Chondrocyte (in vitro differentiated cells): ENCODE measurements at regions not wholly inside any gene's neighbourhood (a gene's known extent, or its start where the extent isn't known, plus 50 kb on each side); places are given as distances from the start of the nearest gene placed in this dataset.

Source experiments
- DNase-seq: peaks from one replicate; pipeline ENCODE4 v3.0.0; 2021; ENCODE audit warnings: mixed read lengths, low spot score
- H3K27ac Mint-ChIP-seq: one replicate; pipeline ENCODE4 v1.8.0; 2021; ENCODE audit warnings: mild to moderate bottlenecking, moderate library complexity, mixed read lengths; ENCODE audit not compliant: unreplicated experiment
- H3K27me3 Mint-ChIP-seq: 2 replicates; pipeline ENCODE4 v1.8.0; 2021; ENCODE audit warnings: low read depth, mixed read lengths
- H3K36me3 Mint-ChIP-seq: 2 replicates; pipeline ENCODE4 v1.8.0; 2021; ENCODE audit warnings: low read depth, mixed read lengths
- H3K4me1 Mint-ChIP-seq: 2 replicates; pipeline ENCODE4 v1.8.0; 2021; ENCODE audit warnings: low read depth, mild to moderate bottlenecking, mixed read lengths
- H3K4me3 Mint-ChIP-seq: one replicate; pipeline ENCODE4 v1.8.0; 2021; ENCODE audit warnings: mild to moderate bottlenecking, moderate library complexity, mixed read lengths; ENCODE audit not compliant: unreplicated experiment
- H3K9me3 Mint-ChIP-seq: 2 replicates; pipeline ENCODE4 v1.8.0; 2021; ENCODE audit warnings: low read depth, mixed read lengths
- CTCF ChIP-seq: fragments of 200-600 bp; sonication (generic); IDR thresholded peaks from 2 replicates; pipeline ENCODE4 v1.5.0; 2021; ENCODE audit warnings: antibody characterized with exemption, mild to moderate bottlenecking, moderate library complexity

- TF ChIP-seq CTCF, result no peak
- Mint-ChIP-seq H3K9me3 (no peaks in the 10 kb centered on the region), H3K27me3 (no peaks in the 10 kb centered on the region), H3K36me3 (no peaks in the 10 kb centered on the region), H3K4me3 (no peak overlapping the region), H3K4me1 (peaks cover 6% of the 10 kb centered on the region), H3K27ac (no peak overlapping the region)
- DNase-seq, result no peak
Measured at GRCh38 chr6:139623372-139623771, 248.9 kb upstream of the CITED2 start.

GRCh38 chr6:139613496-139613895 is 239.0 kb upstream of the CITED2 start:
- no peak overlapping the region for H3K27ac Mint-ChIP-seq
- no peaks in the 10 kb centered on the region for H3K27me3 Mint-ChIP-seq
- no peak for TF ChIP-seq CTCF
- no peaks in the 10 kb centered on the region for H3K36me3 Mint-ChIP-seq
- peaks cover 17% of the 10 kb centered on the region for H3K4me1 Mint-ChIP-seq
- no peak for DNase-seq
- peaks cover 10% of the 10 kb centered on the region for H3K9me3 Mint-ChIP-seq
- H3K4me3 Mint-ChIP-seq, result no peak overlapping the region

GRCh38 chr6:139612135-139612465 is 237.7 kb upstream of the CITED2 start:
- H3K4me3 Mint-ChIP-seq, result no peak overlapping the region
- no peak overlapping the region for H3K27ac Mint-ChIP-seq
- no peaks in the 10 kb centered on the region for H3K36me3 Mint-ChIP-seq
- H3K9me3 Mint-ChIP-seq, result peaks cover 10% of the 10 kb centered on the region
- TF ChIP-seq CTCF, result no peak
- H3K27me3 Mint-ChIP-seq, result no peaks in the 10 kb centered on the region
- peaks cover 30% of the 10 kb centered on the region for H3K4me1 Mint-ChIP-seq
- DNase-seq, result no peak

DNA sequence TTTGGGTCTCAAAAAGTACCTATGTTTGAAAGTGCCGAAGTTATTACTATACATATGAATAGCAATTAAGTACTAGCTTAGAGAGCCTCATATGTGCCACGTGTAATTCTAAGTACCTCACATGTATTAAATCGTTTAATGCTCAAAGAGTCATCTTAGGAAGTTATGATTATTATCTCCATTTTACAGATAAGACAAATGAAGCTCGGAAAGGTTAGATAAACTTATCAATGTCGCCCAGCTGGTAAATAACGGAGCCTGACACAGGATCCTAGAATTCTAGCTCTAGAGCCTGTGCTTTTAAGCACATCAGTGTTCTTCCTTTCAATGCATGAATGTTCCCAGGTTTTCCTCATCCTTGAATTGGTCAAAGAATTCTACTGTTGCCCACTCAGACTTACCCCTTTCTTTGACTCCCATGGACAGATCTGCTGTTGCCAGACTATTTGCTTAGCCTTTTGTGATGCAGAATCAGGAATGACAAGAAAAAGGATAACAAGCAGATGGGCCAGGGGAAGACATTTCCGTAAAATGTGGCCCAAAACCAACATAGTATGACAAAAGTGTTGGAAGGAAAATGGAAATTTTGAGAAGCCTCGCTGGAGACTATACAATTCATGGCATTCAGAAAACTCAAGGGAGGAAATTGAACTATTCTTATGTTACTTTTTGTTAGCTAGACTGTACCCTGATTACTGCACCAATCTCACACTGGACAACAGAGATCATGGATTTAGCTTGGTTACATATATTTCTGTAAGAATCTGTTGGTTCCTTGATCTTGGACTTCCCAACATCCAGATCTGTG is 237.1 kb upstream of the CITED2 start:
- Mint-ChIP-seq H3K27ac (no peak overlapping the region), H3K27me3 (no peaks in the 10 kb centered on the region), H3K36me3 (no peaks in the 10 kb centered on the region)

More for the DNA sequence above, 237.1 kb upstream of the CITED2 start:
- no peak for TF ChIP-seq CTCF
- no peak overlapping the region for H3K4me3 Mint-ChIP-seq
- peaks cover 7% of the 10 kb centered on the region for H3K9me3 Mint-ChIP-seq
- DNase-seq, result no peak
- peaks cover 36% of the 10 kb centered on the region for H3K4me1 Mint-ChIP-seq
